Tibial artery (tissue), 4 donors: ENCODE measurements at regions not wholly inside any gene's neighbourhood (a gene's known extent, or its start where the extent isn't known, plus 50 kb on each side); places are given as distances from the start of the nearest gene placed in this dataset.

Experiments
- DNase-seq, 2 donors: peaks; one replicate each; pipeline ENCODE4 v3.0.0-alpha.2; 2019
- H3K27ac ChIP-seq, 2 donors: fragments of 200-600 bp; sonication (generic) in 1 of 2; 1 replicate in 1 of 2; 2 replicates in 1 of 2; pipeline ENCODE4 v1.5.1; 2018 to 2019; ENCODE audit warnings: mild to moderate bottlenecking in 1 of 2
- H3K27me3 ChIP-seq, 2 donors: fragments of 200-600 bp; sonication (generic) in 1 of 2; one replicate each; pipeline versions ENCODE4 v1.5.1 to v1.6.0; 2016 to 2019
- H3K36me3 ChIP-seq, 3 donors: fragments of 200-600 bp; sonication (generic) in 2 of 3; one replicate each; pipeline ENCODE4 v1.5.1; 2016 to 2019; ENCODE audit warnings: mild to moderate bottlenecking in 2 of 3
- H3K4me1 ChIP-seq, 4 donors: fragments of 200-600 bp; sonication (generic) in 2 of 4; 1 replicate in 3 of 4; 2 replicates in 1 of 4; pipeline ENCODE4 v1.5.1; 2016 to 2019
- H3K4me3 ChIP-seq, 2 donors: fragments of 200-600 bp; sonication (generic) in 1 of 2; 1 replicate in 1 of 2; 2 replicates in 1 of 2; pipeline ENCODE4 v1.5.1; 2018 to 2019; ENCODE audit warnings: mild to moderate bottlenecking in 2 of 2
- H3K9me3 ChIP-seq, 3 donors: fragments of 200-600 bp; sonication (generic) in 1 of 3; one replicate each; pipeline ENCODE4 v1.5.1; 2016 to 2019
- intact Hi-C: fragments of 100-400 bp; cut with DNase I; formaldehyde crosslinking; loops from one replicate; pipeline ENCODE4 v1.15.0; 2023; ENCODE audit warnings: low total_unique reads
- TF ChIP-seq, protein P1 (sequence below), 2 experiments: fragments of 200-600 bp in 1 of 2; fragments of 450-650 bp in 1 of 2; IDR thresholded peaks; one replicate each; pipeline ENCODE4 v1.5.1; 2017 to 2019; ENCODE audit warnings: antibody characterized with exemption in 2 of 2, mild to moderate bottlenecking in 1 of 2, moderate library complexity in 1 of 2

GRCh38 chr18:51370996-51371395 lies 173.5 kb upstream of the MEX3C start:
- Histone ChIP-seq H3K4me3 (no peak overlapping the region), H3K36me3 (no peaks in the 10 kb centered on the region), H3K4me1 (no peaks in the 10 kb centered on the region), H3K27me3 (no peaks in the 10 kb centered on the region), H3K27ac (no peak overlapping the region), H3K9me3 (no peaks in the 10 kb centered on the region)
- intact Hi-C loops, result no loop called here
- DNase-seq, result no peak
- TF ChIP-seq, protein P1, sequence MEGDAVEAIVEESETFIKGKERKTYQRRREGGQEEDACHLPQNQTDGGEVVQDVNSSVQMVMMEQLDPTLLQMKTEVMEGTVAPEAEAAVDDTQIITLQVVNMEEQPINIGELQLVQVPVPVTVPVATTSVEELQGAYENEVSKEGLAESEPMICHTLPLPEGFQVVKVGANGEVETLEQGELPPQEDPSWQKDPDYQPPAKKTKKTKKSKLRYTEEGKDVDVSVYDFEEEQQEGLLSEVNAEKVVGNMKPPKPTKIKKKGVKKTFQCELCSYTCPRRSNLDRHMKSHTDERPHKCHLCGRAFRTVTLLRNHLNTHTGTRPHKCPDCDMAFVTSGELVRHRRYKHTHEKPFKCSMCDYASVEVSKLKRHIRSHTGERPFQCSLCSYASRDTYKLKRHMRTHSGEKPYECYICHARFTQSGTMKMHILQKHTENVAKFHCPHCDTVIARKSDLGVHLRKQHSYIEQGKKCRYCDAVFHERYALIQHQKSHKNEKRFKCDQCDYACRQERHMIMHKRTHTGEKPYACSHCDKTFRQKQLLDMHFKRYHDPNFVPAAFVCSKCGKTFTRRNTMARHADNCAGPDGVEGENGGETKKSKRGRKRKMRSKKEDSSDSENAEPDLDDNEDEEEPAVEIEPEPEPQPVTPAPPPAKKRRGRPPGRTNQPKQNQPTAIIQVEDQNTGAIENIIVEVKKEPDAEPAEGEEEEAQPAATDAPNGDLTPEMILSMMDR (IDR thresholded peaks at IDR 0.05), result no peak

DNA sequence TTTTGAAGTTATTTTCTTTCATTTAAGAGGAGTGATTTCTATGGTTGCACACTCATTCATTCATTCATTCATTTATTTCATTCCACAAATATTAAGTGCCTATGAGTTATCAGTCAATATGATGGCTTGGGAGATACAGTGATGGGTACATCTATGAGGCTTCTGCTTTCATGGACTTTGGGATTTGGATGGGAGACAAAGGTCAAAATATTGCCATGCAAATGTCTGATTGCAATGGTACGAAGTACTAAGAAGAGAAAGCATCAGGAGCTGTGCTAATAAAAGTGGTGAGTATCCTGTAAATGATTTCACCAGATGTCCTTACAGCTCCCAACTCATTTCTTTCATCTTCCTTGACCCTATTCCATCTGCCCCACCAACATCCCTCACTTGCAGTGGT lies 174.4 kb upstream of the MEX3C start:
- no peak overlapping the region for H3K4me3 ChIP-seq
- H3K27ac ChIP-seq, result no peak overlapping the region
- no peaks in the 10 kb centered on the region for H3K36me3 ChIP-seq
- no peak for DNase-seq
- H3K27me3 ChIP-seq, result no peaks in the 10 kb centered on the region
- no peaks in the 10 kb centered on the region for H3K9me3 ChIP-seq
- TF ChIP-seq, protein P1 (IDR thresholded peaks at IDR 0.05), result no peak
- no peaks in the 10 kb centered on the region for H3K4me1 ChIP-seq
- intact Hi-C loops, result no loop called here

GRCh38 chr18:51382081-51382480 lies 184.6 kb upstream of the MEX3C start:
- no peak for DNase-seq
- Histone ChIP-seq H3K27me3 (no peaks in the 10 kb centered on the region), H3K27ac (no peak overlapping the region), H3K9me3 (no peaks in the 10 kb centered on the region), H3K4me3 (no peak overlapping the region), H3K4me1 (no peaks in the 10 kb centered on the region), H3K36me3 (no peaks in the 10 kb centered on the region)
- TF ChIP-seq, protein P1 (IDR thresholded peaks at IDR 0.05), result no peak
- intact Hi-C loops, result no loop called here

DNA sequence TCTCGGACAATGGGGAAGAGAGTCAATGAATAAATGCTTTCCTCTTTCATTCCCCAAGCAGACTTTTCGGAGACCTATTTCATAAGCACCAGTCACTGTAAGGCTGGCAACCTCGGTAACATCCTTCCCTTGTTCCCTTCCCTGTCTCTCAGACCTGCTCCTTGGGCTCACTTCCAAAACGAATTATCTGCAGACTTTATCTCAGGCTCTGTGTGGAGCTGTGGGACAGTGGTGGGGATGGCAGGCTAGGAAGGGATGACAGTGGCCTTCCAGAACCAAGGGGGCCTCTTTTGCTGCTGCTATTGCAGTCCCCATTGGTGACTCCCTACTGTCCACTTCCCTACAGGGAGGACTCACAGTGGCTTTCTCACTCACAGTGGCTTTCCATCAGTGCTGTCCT lies 185.6 kb upstream of the MEX3C start:
- Histone ChIP-seq H3K4me1 (no peaks in the 10 kb centered on the region), H3K36me3 (no peaks in the 10 kb centered on the region), H3K4me3 (no peak overlapping the region), H3K9me3 (no peaks in the 10 kb centered on the region), H3K27ac (no peak overlapping the region), H3K27me3 (no peaks in the 10 kb centered on the region)
- intact Hi-C loops, result no loop called here
- TF ChIP-seq, protein P1 (IDR thresholded peaks at IDR 0.05), result no peak
- no peak for DNase-seq

DNA sequence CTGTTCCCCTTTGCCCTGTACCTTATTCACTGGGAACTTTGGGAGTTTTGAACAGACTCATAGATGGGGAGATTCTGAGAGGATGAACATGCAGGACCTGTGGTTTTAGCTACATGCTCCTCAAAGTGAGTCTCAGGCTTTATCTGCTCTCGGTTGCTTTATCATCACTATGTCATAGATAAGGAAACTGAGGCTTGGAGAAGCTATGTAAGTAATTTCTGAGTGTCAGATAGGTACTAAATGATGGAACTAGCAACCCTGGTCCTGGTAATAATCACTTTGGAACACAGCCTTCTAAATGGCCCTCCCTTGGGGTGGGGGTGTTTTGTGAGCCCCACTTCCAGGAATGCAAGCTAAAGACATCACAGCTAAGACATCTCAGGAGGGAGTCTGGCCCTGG lies 186.2 kb upstream of the MEX3C start:
- Histone ChIP-seq H3K9me3 (no peaks in the 10 kb centered on the region), H3K27ac (no peak overlapping the region), H3K27me3 (no peaks in the 10 kb centered on the region), H3K36me3 (no peaks in the 10 kb centered on the region), H3K4me3 (no peak overlapping the region), H3K4me1 (no peaks in the 10 kb centered on the region)
- TF ChIP-seq, protein P1 (IDR thresholded peaks at IDR 0.05), result no peak
- intact Hi-C loops, result no loop called here
- no peak for DNase-seq

- Histone ChIP-seq H3K27ac (no peak overlapping the region), H3K36me3 (no peaks in the 10 kb centered on the region), H3K9me3 (no peaks in the 10 kb centered on the region), H3K27me3 (no peaks in the 10 kb centered on the region), H3K4me3 (no peak overlapping the region), H3K4me1 (no peaks in the 10 kb centered on the region)
- TF ChIP-seq, protein P1 (IDR thresholded peaks at IDR 0.05), result no peak
- intact Hi-C loops, result no loop called here
- no peak for DNase-seq
Measured at GRCh38 chr18:51385270-51385669, 187.8 kb upstream of the MEX3C start.
